ENCODE measurements at regions not wholly inside any gene's neighbourhood (a gene's known extent, or its start where the extent isn't known, plus 50 kb on each side); places are given as distances from the start of the nearest gene placed in this dataset.
A peak's percentile ranks its signal among the peaks of the same experiment; 100 is the strongest.

- intact Hi-C loops (cut with DNase I; ENCODE audit: low total_unique reads), result no loop called here
- no peak for DNase-seq (ENCODE audit: low spot score in 2 of 2)
- no peak overlapping the region for H3K4me3 ChIP-seq (ENCODE audit: low read depth, poor library complexity, severe bottlenecking)
- TF ChIP-seq POLR2A (IDR thresholded peaks at IDR 0.05), result no peak
- TF ChIP-seq CTCF (IDR thresholded peaks at IDR 0.05), result no peak
Observed at GRCh38 chr6:167454003-167454402, 129.1 kb downstream of the TTLL2 start.

- no peak overlapping the region for H3K4me3 ChIP-seq (ENCODE audit: low read depth, poor library complexity, severe bottlenecking)
- intact Hi-C loops (cut with DNase I; ENCODE audit: low total_unique reads), result no loop called here
- TF ChIP-seq POLR2A (IDR thresholded peaks at IDR 0.05) (no peak), CTCF (IDR thresholded peaks at IDR 0.05) (no peak)
- 79 to 93% methylated on average over 4 of the region's 4 CpGs for WGBS, 2 donors
- peak in 1 of 2 donors; percentile 12 for DNase-seq (ENCODE audit: low spot score in 2 of 2)
Observed at GRCh38 chr6:167455371-167455770, 130.5 kb downstream of the TTLL2 start.

GRCh38 chr6:167462514-167463312 lies 137.8 kb downstream of the TTLL2 start:
- DNase-seq (ENCODE audit: low spot score in 2 of 2), result peak in 1 of 2 donors; percentile 6
- no peak overlapping the region for H3K4me3 ChIP-seq (ENCODE audit: low read depth, poor library complexity, severe bottlenecking)
- TF ChIP-seq POLR2A (IDR thresholded peaks at IDR 0.05) (no peak), CTCF (IDR thresholded peaks at IDR 0.05) (no peak)
- intact Hi-C loops (cut with DNase I; ENCODE audit: low total_unique reads), result no loop called here
- WGBS, 2 donors, result 90 to 97% methylated on average over 12 of the region's 12 CpGs

DNA sequence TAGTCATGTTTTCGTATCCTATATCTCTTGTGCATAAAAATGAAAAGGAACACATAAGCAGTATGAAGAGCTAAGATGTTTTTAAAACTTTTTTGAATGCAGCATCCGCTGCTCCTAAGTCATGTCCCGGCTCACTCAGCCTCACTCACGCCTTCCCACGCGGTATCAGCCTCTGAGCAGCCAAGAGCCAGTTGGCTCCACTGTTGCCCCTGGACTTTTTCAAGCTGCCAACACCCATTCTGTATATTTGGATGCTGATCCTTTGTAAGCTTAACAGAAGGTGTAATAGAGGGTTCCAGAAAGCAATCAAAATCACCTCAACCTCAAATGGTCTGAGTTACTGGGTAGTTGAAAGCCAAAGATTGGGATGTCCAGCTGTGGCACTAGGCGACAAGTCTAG lies 139.3 kb downstream of the TTLL2 start:
- no peak overlapping the region for H3K4me3 ChIP-seq (ENCODE audit: low read depth, poor library complexity, severe bottlenecking)

DNA sequence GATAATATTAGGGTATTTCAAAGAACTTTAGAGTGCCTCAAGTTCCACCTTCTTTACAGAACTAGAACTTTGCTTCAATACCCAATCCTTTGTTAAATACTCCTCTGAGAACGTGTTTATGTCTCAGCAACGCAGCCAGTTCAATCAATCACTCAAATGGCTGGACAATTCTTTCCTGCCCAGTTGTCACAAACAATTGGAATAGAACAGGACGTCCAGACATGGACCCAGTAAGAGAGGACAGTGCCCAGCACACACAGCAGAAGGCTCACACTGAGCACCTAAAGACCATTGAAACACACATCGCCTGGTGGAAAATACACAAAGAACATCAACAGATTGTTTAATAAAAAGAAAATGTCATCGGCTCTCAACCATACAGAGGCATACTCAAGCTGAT lies 140.6 kb downstream of the TTLL2 start:
- intact Hi-C loops (cut with DNase I; ENCODE audit: low total_unique reads), result no loop called here
- DNase-seq (ENCODE audit: low spot score in 2 of 2), result peak in 1 of 2 donors; percentile 1
- H3K4me3 ChIP-seq (ENCODE audit: low read depth, poor library complexity, severe bottlenecking), result no peak overlapping the region
- no peak for TF ChIP-seq CTCF (IDR thresholded peaks at IDR 0.05)
- WGBS, 2 donors, result 69 to 84% methylated on average over 5 of the region's 5 CpGs

More for the DNA sequence above, 139.3 kb downstream of the TTLL2 start:
- intact Hi-C loops (cut with DNase I; ENCODE audit: low total_unique reads), result no loop called here
- DNase-seq (ENCODE audit: low spot score in 2 of 2), result peak in 1 of 2 donors; percentile 42
- 91 to 96% methylated on average over 7 of the region's 7 CpGs for WGBS, 2 donors
- no peak for TF ChIP-seq CTCF (IDR thresholded peaks at IDR 0.05)

DNA sequence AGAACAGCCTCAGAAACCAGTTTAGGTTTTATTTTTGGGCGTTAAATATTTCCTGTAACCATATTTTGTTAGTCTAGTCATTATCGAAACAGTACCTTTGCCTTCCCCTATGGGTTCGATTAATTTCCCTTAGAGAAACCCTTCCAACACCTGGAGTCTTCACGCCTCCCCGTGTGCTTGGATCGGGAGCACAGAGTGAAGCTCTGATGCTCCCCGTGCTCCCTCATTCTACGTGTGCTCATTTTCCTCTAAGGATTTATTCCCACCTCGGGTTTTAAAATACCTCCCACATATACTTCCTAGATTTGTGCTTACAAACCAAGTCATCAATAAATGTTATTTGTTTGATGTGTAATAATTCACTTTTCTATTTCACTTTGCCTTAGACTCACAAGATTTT lies 142.4 kb downstream of the TTLL2 start:
- no peak for DNase-seq (ENCODE audit: low spot score in 2 of 2)
- no peak for TF ChIP-seq CTCF (IDR thresholded peaks at IDR 0.05)
- TF ChIP-seq POLR2A (IDR thresholded peaks at IDR 0.05), result no peak
- no peak overlapping the region for H3K4me3 ChIP-seq (ENCODE audit: low read depth, poor library complexity, severe bottlenecking)
- intact Hi-C loops (cut with DNase I; ENCODE audit: low total_unique reads), result no loop called here
- 93 to 94% methylated on average over 9 of the region's 9 CpGs for WGBS, 2 donors

All from lower leg skin (tissue), 4 donors.